Left forelimb (tissue), 1 donor: ENCODE measurements at regions not wholly inside any gene's neighbourhood (a gene's known extent, or its start where the extent isn't known, plus 50 kb on each side); places are given as distances from the start of the nearest gene placed in this dataset.
"Not testable (repeated sequence)": the region's sequence is repeated elsewhere in the genome, so short reads cannot be mapped to it uniquely, and the experiment has no call there.

Source experiments
- DNase-seq: peaks from one replicate; pipeline ENCODE4 v3.0.0-alpha.2; 2018; ENCODE audit warnings: low spot score

DNA sequence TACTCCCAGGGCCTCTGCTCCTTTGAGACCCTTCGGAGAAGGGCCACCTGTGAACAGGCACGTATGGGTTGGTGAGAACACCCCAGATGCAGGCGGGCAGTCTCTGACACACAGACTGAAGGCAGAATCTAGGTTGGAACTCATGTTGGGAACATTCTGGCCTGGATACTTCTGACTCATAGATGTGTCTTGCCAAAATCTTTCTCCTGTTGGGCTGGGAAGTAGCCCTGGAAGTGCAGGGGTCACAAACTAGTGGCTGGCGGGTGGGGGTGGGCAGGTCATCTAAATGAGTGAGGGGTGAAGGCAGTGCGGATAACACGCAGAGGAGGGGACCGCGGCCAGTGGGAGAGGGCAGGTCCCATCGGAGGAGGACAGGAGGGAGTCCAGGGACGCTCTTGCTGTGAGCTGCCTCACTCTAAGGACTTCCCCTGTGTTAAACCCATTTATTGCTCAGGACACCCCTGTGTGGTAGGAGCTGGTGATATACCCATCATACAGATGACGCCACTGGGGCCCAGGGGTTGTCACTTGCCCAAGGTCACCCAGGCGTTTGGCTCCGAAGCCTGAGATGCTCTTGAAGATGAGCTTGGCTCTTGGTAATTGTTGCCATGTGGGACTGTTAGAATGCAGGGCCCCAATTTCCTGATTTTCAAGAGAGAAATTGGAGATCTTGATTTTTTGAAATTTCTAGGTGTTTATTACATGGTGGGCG lies 181.0 kb downstream of the PTPRU start:
- no peak for DNase-seq

DNA sequence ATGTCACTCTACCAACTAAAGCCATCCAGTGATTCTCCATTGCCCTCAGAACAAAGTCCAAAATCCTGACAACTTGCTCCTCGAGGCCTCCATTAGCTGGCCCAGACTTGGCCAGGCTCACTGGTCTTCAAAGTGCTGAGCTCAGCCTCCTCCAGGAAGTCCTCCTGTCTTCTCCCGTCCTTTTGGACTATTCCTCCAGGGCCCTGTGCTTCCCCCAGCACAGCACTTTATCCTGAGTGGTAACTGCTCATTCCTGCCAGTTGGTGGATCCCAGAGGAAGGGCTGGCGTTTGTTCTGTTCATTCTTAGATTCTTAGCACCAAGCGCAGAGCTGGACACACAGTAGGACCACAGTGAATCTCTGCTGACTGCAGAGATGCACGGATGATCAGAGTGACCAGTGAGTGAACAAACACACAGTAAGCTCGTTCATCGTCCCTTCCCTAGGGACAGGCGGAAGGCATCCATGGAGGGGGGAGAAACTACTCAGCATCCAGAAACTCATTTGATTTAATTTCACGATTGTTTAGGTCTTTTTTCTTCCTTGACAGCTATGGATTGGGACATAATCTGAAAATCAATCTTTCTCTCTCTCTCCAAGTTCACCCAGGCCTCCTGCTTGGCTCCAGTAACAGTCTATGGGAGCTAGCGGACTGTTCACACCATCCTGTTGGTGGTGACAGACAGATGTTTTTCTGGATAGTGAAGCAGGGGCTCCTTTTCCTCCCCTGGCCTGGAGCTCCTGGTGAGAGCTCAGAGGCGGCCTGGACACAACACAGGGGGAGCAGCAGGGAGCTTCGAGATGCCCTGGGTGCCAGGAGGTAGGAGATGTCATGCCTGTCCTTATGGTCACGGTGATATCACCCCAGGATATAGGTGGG lies 180.2 kb downstream of the PTPRU start:
- no peak for DNase-seq

DNA sequence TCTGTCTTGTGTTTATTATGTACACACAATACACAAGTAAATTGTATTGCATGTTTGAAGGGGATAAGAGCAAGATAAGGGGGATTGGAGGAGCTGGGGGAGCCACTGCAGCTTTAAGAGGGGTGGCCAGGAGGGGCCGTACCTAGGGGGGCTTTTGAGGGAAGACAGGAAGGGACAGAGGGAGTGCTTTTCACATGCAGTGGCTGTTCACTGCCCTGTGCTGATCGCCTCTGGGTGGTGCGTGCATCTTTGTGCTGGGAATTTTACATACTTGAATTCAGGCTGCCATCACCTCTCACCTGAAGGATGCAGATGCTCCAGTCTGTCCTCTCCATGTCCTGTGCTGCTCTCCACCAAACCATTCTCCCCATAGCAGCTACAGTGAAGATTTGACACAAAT lies 179.5 kb downstream of the PTPRU start:
- no peak for DNase-seq

DNA sequence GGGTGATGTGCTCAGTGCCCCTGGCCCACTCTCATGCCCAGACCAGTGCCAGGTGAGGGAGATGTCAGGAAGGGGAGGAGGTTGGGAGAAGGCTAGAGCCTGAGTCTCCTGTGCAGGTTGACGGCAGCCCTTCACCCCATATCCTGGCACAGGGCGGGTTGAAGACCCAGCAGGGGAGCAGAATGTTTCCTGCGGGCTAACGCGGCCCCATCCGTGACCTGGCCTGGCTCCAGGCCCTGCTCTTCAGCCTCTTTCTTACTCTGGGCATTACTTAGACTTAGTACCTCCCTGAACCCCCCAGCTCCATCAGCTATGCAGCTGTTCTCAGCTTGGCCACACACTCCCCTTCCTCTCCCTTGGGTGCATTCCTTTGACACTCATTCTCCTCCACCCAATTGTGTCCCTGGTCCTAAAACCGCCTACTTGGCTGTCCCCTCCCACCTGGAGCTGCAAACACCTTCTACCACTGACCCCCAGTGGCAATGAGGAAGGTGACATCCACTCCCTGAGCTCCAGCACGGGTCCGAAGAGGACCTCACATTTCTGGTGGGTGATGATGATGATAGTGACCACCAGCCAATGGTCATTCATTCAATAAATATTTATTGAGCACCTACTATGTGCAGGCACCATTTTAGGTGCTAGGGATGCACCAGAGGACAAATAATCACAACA lies 179.0 kb downstream of the PTPRU start:
- no peak for DNase-seq

DNA sequence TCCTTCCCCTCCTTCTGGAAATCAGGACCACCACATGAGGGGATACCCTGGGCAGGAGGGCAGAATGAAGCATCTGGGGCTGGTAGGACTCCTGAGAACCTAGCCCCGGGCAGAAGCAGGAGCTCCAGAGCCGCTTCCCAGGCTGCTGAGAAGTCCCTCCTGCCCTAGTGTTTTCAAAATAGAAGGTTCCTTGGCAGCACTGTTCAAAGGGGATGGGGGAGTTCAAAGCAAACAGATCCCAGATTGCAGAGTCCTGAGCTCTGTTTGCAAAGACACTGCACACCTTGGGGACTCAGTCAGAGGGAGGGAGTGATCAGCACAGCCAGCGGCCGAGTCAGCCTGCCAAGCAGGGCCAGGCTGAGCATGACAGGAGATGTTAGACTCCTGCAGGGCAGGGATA lies 177.8 kb downstream of the PTPRU start:
- DNase-seq = no peak

DNA sequence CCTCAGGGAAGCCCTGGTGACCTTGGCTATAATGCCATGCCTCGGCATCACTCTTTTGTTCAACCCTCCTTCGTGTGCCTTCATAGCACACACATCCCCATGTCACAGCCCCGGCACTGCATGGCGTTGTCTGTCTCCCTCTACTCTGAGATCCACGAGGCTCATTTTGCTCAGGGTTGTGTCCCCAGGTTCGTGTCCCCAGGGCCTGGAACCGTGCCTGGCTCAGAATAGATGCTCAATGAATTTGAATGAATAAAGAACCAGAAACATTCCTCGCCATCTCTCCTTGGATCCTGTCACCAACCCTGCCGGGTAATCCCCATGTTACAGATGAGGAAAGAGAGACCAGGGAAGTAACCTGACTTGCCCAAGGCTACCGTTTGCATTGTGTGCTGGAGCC lies 177.3 kb downstream of the PTPRU start:
- DNase-seq = no peak

DNA sequence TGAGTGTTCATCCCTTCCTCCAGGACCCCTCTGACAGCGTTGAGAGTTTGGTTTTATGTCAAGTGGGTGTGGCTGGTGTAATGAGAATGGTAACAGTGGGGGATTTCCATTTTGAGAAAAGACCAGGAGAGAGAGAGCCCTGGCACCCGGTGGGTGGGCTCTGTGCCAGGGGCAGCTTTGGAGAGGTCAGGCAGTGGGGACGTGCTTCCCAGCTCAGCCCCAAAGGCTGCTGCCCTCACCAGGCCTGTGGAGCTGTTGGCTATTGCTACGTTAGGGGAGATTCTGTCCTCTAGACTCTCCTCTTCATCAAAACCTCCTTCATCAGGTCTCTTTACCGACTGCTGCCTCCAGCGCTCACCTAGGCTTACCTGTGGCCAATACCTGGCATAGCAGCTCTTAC lies 176.3 kb downstream of the PTPRU start:
- DNase-seq = no peak

DNA sequence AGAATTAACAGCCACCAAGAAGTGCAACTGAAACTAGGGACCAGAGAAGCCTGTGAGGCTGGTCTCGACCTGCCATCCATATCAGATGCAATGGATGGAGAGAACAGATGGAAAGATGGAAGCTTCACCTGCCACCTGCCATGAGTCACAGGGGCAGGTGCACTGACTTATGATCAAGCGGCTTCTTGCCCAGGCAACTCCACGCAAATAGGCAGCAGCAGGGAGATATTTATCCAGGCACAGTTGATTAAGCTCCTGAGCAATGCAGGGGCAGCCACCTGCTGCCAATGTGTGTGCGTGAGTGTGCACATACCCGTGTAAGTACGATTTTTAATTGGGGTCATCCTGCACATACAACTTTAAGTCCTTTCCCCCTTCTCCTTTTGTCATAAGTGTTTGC lies 174.2 kb downstream of the PTPRU start:
- peak; percentile 38 for DNase-seq

DNA sequence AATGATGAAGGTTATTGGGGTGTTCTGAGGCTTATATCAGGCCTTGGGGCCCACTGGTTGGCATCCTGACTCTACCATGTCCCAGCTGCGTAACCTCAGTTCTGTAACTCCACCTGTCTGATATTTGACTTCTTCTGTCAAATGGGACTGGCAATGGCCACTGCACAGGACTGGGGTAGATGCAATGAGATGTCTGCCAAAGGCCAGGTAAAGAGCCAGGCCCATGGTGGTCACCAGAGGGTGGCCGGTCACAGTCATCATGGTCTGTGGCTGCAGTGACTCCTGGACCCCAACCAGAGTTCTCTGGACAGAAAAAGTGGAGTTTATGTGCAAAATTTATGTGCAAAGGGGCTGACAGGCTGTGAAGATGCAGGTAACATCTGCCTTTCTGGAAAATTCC lies 173.3 kb downstream of the PTPRU start:
- peak; percentile 42 for DNase-seq

DNA sequence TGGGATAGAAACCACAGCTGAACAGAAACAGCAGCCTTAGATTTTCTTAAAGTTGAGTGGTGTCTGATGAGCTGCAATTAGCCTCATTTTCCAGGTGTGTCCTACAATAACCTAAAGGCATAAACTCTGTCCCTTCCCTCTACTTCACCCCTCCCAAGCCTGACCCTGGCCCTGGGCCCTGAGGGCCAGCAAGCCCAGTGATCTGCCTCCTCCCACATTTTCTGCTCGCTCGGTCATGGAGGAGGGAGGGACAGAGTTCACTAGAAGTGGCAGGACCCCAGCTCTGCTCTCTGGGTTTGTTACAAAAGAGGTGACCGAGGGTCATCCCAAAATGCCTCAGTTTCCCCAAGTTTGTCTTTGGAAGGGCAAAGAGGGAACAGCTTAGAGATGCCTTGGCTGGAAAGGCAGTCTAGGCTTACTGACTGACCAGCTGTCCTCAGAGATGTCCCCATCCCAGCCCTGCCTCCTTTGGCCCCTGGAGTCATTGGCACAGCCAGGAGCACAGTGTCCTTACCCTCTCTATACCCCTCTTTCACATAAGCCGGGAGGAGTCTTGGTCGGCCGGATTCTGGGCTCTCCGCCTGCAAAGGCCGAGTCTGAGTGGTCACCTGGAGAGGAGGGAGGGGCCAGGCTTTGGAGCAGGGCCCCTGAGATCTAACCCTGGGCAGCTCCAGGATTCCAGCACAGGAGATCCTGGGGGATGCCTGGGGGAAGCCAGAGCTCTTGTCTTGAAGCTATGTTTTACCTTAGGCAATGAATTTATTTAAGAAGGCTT lies 172.7 kb downstream of the PTPRU start:
- peak; percentile 47 for DNase-seq

DNA sequence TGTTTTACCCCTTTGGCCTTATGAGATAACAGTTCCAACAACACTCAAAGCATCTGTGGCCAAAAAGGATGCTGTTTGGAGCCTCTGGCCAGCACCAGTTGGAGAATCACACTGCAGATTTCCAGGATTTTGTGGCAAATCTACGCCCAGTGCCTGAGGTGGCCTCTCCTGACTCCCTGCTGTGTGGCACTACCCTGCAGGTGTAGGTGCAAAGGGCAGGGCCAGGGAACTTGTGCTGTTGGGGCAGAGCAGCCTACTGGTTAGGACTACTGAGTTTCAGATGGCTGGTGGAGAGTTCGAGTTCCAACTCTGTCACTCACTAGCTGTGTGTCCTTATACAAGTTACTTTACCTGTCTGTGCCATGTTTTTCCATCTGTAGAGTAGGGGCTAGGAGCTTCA lies 170.5 kb downstream of the PTPRU start:
- peak; percentile 47 for DNase-seq

DNA sequence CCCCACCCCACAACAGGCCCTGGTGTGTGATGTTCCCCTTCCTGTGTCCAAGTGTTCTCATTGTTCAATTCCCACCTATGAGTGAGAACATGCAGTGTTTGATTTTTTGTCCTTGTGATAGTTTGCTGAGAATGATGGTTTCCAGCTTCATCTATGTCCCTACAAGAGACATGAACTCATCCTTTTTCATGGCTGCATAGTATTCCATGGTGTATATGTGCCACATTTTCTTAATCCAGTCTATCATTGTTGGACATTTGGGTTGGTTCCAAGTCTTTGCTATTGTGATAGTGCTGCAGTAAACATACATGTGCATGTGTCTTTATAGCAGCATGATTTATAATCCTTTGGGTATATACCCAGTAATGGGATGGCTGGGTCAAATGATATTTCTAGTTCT lies 163.9 kb downstream of the PTPRU start:
- DNase-seq = not testable (repeated sequence)

DNA sequence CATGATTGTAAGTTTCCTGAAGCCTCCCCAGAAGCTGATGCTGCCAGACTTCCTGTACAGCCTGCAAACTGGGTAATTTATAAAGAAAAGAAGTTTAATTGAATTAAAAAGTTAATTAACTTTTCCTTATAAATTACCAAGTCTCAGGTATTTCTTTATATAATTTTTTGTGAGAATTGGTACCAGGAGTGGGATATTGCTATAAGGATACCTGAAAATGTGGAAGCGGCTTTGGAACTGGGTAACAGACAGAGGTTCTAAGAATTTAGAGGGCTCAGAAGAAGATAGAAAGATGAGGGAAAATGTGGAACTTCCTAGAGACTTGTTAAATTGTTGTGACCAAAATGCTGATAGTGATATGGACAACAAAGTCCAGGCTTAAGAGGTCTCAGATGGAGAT lies 163.1 kb downstream of the PTPRU start:
- DNase-seq = no peak

DNA sequence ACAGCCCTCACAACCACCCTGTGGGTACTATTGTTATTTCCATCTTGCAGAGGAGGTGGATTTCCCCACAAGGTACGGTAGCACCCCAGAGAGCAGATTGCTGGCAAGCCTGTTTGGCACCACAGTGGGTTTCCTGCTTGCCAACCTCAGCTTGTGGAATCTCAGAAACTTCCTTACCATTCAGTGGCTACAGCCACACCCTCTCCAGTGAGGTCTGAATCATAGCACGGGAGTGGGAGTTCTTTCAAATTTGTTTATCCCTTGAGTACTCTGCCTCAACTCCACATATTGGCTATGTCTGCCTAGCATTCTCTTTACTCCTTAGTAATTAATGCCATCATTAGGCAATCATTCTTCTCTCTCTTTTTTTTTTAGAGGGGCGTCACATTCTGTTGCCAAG lies 162.1 kb downstream of the PTPRU start:
- DNase-seq = no peak

DNA sequence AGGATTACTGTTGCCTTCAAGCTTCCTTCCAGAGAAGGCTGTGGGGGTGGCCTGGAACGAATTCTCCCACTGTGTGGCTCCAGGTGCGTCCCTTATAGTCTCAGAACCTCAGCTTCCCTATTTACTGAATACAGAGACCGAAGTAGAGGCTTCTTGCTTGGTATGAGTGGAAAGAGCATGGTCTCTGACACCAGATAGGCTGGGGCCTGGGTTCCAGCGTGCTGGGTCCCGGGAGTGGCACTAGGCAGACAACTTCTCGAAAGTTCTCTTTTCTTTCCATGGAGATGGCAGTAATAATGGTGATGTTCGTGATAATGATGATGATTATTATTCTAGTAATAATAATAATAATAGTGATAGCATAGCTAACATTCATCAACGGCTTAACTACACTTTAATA lies 161.7 kb downstream of the PTPRU start:
- DNase-seq = no peak

DNA sequence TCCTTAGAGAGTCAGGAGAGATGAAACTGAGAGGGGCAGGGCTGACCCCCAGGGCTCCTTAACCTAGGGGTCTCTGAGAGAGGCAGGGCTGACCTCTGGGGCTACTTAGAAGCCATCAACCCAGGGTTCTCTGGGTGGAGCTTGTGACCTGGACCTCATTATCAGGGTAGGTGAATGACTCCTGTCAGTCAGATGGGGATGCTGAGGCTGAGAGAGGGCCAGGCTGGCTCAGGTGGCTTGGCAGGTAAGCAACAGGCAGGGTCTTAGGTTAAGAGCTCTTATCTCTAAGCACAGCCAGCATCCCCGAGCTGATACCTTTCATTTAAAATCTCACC lies 160.9 kb downstream of the PTPRU start:
- peak; percentile 31 for DNase-seq

DNA sequence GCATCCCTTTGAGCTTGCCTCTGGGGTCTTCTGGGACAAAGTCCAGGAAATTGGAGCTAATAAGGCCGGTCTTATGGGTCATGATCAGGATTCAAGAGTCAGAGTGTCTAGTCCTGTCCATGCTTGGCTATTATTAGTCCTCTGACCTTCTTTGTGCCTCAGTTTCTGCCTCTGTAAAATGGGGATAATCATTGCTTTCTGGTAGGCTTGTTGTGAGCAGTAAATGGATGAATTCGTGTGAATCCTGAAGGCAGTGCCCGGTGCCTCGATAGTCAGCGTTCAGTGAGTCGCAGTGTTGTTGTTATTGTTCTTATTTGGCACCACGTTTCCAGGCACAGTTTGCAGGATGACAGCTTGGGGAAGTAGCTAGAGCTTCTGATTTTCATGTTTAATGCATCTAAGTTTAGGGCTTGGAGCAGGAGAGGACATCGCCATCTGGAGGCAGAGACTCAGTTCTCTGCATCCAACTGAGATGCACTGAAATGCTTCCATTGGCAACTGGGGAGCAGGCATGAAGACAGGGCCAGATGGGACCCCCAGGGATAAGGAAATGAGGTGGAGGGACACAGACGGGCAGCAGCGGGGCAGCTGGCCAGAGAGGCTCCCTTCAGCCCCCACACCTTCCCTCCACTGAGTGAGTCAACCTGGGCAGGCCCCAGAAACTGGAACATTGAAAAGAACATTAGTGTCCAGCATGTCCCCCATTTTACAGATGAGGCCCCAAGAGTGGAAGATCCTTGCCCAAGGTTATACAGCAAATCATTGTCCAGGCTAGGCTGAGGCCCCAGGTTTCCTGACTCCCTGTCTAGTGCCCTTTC lies 160.3 kb downstream of the PTPRU start:
- DNase-seq = peak; percentile 11

DNA sequence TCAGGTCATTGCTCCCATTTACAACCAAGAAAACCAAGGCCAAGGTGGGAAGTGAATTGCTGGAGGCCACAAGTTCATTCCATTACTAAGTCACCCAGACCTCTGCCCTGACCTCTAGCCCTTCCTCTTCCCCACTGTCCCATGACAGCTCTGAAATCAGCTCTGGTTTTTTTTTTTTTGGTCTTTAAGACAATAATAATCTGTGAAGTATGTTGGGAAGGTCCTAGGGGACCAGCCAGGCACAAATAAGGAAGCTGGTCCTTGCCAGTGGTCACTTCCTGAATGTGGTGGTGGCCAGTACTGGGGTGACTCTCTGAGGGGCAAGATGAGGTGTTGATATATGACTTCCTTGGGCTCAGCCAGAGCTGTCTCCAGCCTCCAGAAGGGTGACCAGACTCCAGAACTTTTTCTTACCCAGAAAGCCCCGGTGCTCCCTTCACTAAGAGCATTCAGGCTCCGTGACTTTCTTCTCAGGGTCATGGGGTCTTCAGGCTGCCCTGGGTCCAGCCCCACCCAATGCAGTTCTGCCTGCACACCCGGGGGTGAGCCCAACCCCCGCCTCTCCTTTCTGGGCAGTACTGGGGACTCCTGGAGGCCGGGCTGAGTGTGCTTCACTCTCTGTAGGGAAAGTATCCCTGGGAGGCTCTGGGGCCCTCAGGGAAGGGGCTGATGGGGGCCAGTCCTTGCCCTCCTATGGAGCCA lies 159.6 kb downstream of the PTPRU start:
- DNase-seq = peak; percentile 57

DNA sequence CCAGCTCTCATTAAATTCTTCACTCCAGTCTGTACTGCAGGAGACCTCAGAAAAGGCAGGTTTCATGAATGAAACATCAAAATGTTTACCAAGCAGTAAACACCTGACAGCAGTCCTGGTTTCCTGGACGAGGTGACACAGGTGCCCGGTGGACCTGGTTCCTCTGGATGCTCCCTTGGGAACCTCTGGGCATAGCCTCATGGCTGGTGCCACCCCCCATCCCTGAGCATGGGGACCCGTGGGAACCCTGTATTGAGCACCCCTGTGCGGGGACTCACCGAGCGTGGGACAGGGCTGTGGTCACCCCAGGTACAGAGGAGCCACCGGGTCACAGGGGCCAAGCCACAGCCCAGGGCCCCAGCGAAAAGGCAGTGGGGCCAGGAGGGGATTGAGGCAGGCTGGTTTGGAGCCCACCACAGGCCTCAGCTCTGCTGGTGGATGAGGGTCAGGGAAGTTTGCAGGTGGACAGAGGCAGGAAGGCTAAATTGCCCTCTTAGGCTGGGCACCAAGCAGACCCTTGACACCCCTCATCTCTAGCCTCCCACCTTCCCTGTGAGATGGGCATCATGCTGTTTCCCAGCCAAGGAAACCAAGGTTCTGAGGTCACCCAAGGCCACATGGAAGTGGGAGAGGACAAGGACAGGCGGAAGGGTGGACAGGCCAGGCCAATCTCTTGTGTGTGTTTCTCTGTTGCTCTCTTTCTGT lies 158.4 kb downstream of the PTPRU start:
- peak; percentile 52 for DNase-seq

DNA sequence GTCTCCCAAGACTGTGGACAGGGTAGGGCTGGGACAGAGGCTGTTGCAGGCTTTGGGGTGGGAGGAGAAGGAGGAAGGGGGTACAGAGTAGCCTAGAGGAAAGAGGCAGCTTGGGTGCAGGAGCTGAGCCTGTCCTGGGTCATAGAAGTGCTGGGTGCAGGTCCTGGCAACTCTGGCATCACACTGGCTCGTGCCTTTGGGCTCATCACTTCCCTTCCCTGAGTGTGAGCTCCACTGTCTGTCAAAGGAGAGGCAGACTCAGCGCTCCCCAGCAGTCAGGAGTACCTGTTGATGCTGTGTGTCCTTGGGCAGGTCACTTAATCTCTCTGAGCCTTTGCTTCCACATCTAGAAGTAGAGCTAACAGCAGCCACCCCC lies 157.1 kb downstream of the PTPRU start:
- DNase-seq = peak; percentile 40
